ENCODE measurements at regions not wholly inside any gene's neighbourhood (a gene's known extent, or its start where the extent isn't known, plus 50 kb on each side); places are given as distances from the start of the nearest gene placed in this dataset.
"Not testable (repeated sequence)": the region's sequence is repeated elsewhere in the genome, so short reads cannot be mapped to it uniquely, and the experiment has no call there.

GRCh38 chr13:58958097-58958496 is 1205.6 kb downstream of the DIAPH3 start:
- not testable (repeated sequence) for TF ChIP-seq CTCF (conservative IDR thresholded peaks at IDR 0.05); EZH2 (IDR thresholded peaks at IDR 0.05; ENCODE audit: low read depth)
